GM18868 (cell line): ENCODE measurements at regions not wholly inside any gene's neighbourhood (a gene's known extent, or its start where the extent isn't known, plus 50 kb on each side); places are given as distances from the start of the nearest gene placed in this dataset.

Experiments used
- ATAC-seq: cut with Tn5 transposase; IDR thresholded peaks from one replicate; pipeline ENCODE4 v1.9.1; 2021; ENCODE audit warnings: mild to moderate bottlenecking, moderate library complexity; ENCODE audit not compliant: unreplicated experiment

GRCh38 chr1:96338622-96339021 lies 383.0 kb upstream of the PTBP2 start:
- ATAC-seq = no peak

GRCh38 chr1:96340686-96341085 lies 380.9 kb upstream of the PTBP2 start:
- no peak for ATAC-seq

GRCh38 chr1:96346719-96347118 lies 374.9 kb upstream of the PTBP2 start:
- no peak for ATAC-seq

- ATAC-seq = no peak
These were observed 371.7 kb upstream of the PTBP2 start for GRCh38 chr1:96349896-96350295.

GRCh38 chr1:96352733-96353132 lies 368.9 kb upstream of the PTBP2 start:
- no peak for ATAC-seq

GRCh38 chr1:96355521-96355920 lies 366.1 kb upstream of the PTBP2 start:
- no peak for ATAC-seq

DNA sequence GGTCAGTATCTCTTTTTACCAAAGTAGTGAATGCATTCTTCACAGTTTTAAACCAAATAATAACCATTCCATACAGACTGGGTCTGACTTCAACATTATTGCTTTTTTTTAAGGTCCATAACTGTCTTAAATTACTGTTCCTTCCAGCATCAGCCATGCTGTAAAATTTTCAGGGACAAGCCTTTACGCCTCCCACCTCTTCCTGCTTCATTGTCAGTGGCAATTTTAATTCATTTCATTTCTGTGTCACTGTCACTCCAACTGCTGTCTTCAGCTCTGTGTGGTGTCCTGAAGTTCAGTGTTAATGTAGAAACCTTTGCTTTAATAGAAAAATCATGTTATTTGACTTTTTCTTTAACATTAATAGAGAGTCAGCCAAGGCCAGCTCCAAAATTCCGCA lies 365.6 kb upstream of the PTBP2 start:
- ATAC-seq = no peak

DNA sequence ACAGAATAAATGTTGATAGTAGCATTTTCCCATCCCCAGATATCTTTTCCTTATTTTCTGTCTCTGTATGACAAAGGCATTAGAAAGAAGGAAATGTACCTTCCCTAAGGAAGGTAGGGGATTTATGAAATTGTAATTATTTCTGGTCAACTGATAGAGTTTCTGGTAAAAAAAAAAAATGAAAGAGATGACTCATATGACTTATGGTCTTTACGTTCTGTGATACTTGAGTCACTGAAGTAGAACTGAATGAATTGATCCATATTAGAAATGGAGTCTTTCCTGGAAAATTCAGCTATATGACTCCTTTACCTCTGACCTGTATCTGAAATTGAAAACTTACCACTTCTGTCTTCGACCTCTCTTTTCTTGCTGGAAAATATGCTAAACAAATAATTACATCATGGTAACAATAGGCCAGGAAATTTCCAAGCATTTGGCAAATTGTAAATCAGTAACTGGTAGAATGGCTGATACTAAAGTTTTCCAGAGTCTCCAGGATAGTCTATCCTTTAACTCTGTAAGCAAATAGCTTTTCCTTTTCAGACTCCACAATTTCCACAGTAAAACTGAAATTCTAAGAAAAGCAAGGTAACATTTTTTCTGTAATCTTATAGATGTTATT lies 364.3 kb upstream of the PTBP2 start:
- no peak for ATAC-seq

DNA sequence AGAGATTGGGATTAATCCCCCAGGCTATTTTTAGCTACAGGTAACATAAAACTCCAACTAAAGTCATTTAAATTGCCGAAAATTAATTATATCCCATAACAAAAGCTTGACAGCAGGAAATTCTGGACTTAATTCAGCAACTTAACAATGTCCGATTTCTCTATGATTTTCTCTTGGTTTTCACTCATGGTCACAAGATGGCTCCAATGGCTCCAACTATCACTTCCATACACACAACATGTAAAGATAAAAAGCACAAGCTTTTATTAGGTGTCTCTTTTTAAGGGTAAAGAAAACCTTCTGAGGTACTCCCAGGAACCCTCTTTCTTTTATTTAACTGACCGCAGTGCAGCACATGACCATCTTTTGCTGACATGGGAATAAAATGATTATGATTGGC lies 363.5 kb upstream of the PTBP2 start:
- no peak for ATAC-seq

GRCh38 chr1:96360036-96360795 lies 361.4 kb upstream of the PTBP2 start:
- no peak for ATAC-seq

DNA sequence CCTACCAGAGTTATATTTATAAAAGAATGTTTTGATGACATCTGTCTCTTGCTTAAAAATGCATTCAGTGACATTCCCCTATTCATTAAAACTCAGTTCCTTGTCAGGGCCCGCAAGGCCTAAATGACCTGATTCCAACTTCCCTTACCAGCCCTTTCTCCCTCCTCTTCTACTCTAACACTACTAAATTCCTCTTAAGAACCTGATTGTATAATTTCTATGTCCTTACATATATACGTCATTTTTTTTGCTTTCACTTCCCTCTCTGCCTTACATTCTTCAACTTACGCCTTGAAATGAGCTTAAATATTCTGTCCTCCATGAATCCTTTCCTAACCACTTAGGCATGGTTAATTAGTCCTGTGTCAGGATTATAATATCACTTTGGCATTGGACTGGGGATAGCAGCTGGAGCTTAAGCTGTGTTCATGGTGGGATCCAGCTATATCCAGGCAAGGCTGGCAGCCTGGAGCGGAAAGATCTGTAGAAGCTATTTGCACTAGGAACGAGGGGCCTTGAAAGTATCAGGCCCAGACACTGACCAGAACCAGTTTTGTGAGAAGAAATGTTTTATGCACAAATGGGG lies 360.2 kb upstream of the PTBP2 start:
- ATAC-seq = no peak

GRCh38 chr1:96361961-96362360 lies 359.6 kb upstream of the PTBP2 start:
- ATAC-seq = no peak

- peak; percentile 88 for ATAC-seq
These were observed 359.0 kb upstream of the PTBP2 start for GRCh38 chr1:96362623-96363022.

GRCh38 chr1:96363826-96364225 lies 357.8 kb upstream of the PTBP2 start:
- no peak for ATAC-seq

DNA sequence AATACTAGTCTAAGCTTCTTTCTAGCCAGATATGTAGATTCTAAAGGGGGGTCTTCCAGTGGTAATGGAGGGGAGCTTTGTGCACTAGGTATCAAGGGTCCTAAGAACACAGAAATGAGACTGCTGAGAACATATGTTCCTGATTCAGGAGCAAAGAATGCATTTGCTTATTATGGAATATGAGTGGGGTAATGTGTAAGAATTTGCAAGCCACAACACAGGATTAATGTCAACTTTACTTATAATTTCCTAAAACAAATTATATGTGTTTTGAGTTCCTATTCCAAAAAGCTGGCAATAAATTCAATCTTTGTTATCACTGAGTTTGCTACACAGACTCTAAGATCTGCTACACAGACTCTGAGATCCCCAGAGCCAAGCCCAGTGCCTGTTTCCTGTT lies 357.0 kb upstream of the PTBP2 start:
- ATAC-seq = no peak

DNA sequence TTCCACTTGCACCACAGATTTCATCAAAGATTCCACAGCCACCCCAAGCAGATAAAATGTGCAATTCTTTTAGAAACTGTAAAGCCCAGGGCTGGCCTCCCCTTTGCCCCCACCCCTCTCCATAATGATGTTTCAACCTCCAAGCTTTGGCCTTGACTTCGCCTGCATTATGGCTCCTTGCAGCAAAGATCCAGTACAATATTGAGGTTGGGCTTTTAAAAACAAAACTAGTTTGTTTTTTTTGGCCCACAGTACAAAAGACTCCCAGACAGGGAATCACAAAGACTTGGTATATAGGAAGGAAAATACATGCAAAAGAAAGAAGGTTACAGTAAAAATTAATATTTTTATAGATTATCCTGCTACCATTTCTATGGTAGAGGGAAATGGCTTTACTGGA lies 356.5 kb upstream of the PTBP2 start:
- ATAC-seq = no peak

GRCh38 chr1:96365596-96366390 lies 355.8 kb upstream of the PTBP2 start:
- ATAC-seq = no peak

DNA sequence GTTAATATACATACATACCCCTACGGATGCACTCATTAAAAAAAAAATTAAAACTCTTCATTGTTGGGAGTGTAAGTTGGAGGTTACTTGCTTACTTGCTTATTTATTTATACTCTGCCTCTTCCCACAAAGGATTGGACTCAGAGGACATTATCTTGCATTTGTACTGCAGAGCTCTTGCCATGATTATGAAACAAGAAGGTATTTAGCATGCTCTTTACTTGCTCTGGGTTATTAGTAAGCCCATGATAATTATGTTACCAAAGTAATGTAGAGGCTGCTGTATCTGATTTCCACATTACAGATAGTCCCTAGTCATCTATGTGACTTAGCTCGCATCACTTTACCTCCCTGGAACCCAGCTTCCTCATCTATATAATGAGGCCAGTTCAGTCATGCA lies 355.1 kb upstream of the PTBP2 start:
- no peak for ATAC-seq

- ATAC-seq = no peak
These were observed 353.8 kb upstream of the PTBP2 start for GRCh38 chr1:96367791-96368190.

DNA sequence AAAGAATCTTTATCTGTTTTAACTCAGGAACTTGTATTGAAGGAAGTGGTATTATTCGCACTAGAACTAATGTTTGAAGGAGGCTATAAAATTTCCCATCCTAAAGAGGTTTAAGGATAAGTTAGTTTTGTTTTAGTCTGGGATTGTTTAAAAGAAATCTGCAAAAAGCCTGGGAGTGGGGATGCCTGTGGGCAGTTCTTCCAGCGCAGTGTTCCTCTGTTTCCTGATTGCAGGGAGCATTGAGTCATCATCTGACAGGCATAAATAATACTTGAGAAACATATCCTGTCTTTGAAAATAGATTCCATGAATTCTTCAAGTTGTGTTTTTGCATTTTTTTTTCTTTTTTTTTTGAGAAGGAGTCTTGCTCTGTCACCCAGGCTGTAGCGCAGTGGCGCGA lies 350.8 kb upstream of the PTBP2 start:
- no peak for ATAC-seq

GRCh38 chr1:96372881-96373280 lies 348.7 kb upstream of the PTBP2 start:
- ATAC-seq = no peak
